Chondrocyte (in vitro differentiated cells): ENCODE measurements at regions not wholly inside any gene's neighbourhood (a gene's known extent, or its start where the extent isn't known, plus 50 kb on each side); places are given as distances from the start of the nearest gene placed in this dataset.

Experiments used
- DNase-seq: peaks from one replicate; pipeline ENCODE4 v3.0.0; 2021; ENCODE audit warnings: mixed read lengths, low spot score
- H3K27ac Mint-ChIP-seq: one replicate; pipeline ENCODE4 v1.8.0; 2021; ENCODE audit warnings: mild to moderate bottlenecking, moderate library complexity, mixed read lengths; ENCODE audit not compliant: unreplicated experiment
- H3K27me3 Mint-ChIP-seq: 2 replicates; pipeline ENCODE4 v1.8.0; 2021; ENCODE audit warnings: low read depth, mixed read lengths
- H3K36me3 Mint-ChIP-seq: 2 replicates; pipeline ENCODE4 v1.8.0; 2021; ENCODE audit warnings: low read depth, mixed read lengths
- H3K4me1 Mint-ChIP-seq: 2 replicates; pipeline ENCODE4 v1.8.0; 2021; ENCODE audit warnings: low read depth, mild to moderate bottlenecking, mixed read lengths
- H3K4me3 Mint-ChIP-seq: one replicate; pipeline ENCODE4 v1.8.0; 2021; ENCODE audit warnings: mild to moderate bottlenecking, moderate library complexity, mixed read lengths; ENCODE audit not compliant: unreplicated experiment
- H3K9me3 Mint-ChIP-seq: 2 replicates; pipeline ENCODE4 v1.8.0; 2021; ENCODE audit warnings: low read depth, mixed read lengths
- CTCF ChIP-seq: fragments of 200-600 bp; sonication (generic); IDR thresholded peaks from 2 replicates; pipeline ENCODE4 v1.5.0; 2021; ENCODE audit warnings: antibody characterized with exemption, mild to moderate bottlenecking, moderate library complexity

GRCh38 chr4:63459329-63459728 lies 949.9 kb downstream of the TECRL start:
- Mint-ChIP-seq H3K27ac (no peak overlapping the region), H3K36me3 (no peaks in the 10 kb centered on the region)

GRCh38 chr4:63458010-63458409 lies 951.2 kb downstream of the TECRL start:
- Mint-ChIP-seq H3K27me3 (no peaks in the 10 kb centered on the region), H3K4me3 (no peak overlapping the region), H3K9me3 (no peaks in the 10 kb centered on the region), H3K27ac (no peak overlapping the region), H3K4me1 (peaks cover 11% of the 10 kb centered on the region), H3K36me3 (no peaks in the 10 kb centered on the region)
- TF ChIP-seq CTCF, result no peak
- no peak for DNase-seq

More at GRCh38 chr4:63459329-63459728, 949.9 kb downstream of the TECRL start:
- peaks cover 11% of the 10 kb centered on the region for H3K4me1 Mint-ChIP-seq
- no peak for TF ChIP-seq CTCF
- H3K4me3 Mint-ChIP-seq, result no peak overlapping the region
- no peak for DNase-seq
- H3K9me3 Mint-ChIP-seq, result no peaks in the 10 kb centered on the region
- no peaks in the 10 kb centered on the region for H3K27me3 Mint-ChIP-seq

- Mint-ChIP-seq H3K27ac (no peak overlapping the region), H3K4me1 (no peaks in the 10 kb centered on the region), H3K36me3 (no peaks in the 10 kb centered on the region), H3K9me3 (no peaks in the 10 kb centered on the region), H3K4me3 (no peak overlapping the region), H3K27me3 (no peaks in the 10 kb centered on the region)
- DNase-seq, result no peak
- no peak for TF ChIP-seq CTCF
Measured at GRCh38 chr4:63440236-63440635, 969.0 kb downstream of the TECRL start.

GRCh38 chr4:63430105-63430504 lies 979.1 kb downstream of the TECRL start:
- Mint-ChIP-seq H3K9me3 (peaks cover 8% of the 10 kb centered on the region), H3K4me3 (no peak overlapping the region), H3K27ac (no peak overlapping the region), H3K36me3 (peaks cover 2% of the 10 kb centered on the region), H3K4me1 (peaks cover 7% of the 10 kb centered on the region), H3K27me3 (peaks cover 1% of the 10 kb centered on the region)
- TF ChIP-seq CTCF, result no peak
- DNase-seq, result no peak

GRCh38 chr4:63396269-63396668 lies 1013.0 kb downstream of the TECRL start:
- Mint-ChIP-seq H3K9me3 (peaks cover 5% of the 10 kb centered on the region), H3K27ac (no peak overlapping the region), H3K27me3 (no peaks in the 10 kb centered on the region), H3K4me1 (no peaks in the 10 kb centered on the region), H3K36me3 (no peaks in the 10 kb centered on the region), H3K4me3 (no peak overlapping the region)
- DNase-seq, result peak; percentile 46
- no peak for TF ChIP-seq CTCF
